ENCODE measurements at regions not wholly inside any gene's neighbourhood (a gene's known extent, or its start where the extent isn't known, plus 50 kb on each side); places are given as distances from the start of the nearest gene placed in this dataset.

GRCh38 chr5:52673495-52673894, 114.2 kb upstream of the ITGA1 start:
- no peak for DNase-seq (ENCODE audit: low spot score)

- DNase-seq (ENCODE audit: low spot score): peak; percentile 27
Measured at GRCh38 chr5:52674815-52675545, 112.7 kb upstream of the ITGA1 start.

DNA sequence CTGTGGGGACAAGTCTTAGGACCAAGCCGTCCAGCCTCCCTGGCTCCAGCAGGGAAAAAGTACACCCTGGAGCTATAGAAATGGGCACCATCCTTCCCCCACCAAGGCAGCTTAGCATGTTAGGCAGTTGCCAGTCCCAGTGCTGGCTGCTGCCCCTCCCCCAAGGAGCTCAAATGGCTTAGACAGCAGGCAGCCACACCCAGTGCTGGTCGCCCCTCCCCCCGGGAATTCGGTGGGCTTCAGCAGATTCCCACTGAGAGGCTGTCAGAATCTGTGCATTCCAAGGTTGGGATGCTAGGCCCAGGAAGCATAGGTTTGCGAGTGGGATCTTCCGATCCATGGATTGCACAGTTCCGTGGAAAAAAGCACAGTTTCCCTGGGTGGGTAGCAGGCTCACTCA, 105.2 kb upstream of the ITGA1 start:
- DNase-seq (ENCODE audit: low spot score): no peak

DNA sequence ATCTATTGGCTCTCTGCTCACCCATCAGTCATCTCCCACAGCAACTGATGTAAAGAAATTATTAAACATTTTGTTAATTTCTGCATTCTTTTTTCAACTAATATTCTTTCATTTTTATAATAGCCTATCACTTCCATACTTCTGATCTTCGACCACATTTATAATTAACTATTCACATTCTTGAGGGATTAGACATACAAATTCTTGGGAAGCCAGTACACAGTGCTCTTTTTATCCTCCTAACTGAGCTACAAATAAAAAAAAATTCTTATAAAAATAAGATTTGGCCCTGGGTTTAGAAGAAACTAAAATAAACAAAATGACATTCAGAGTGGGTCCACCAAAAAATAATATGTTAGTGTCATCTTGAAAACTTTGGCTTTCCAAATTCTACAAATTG, 103.7 kb upstream of the ITGA1 start:
- DNase-seq (ENCODE audit: low spot score): no peak

DNA sequence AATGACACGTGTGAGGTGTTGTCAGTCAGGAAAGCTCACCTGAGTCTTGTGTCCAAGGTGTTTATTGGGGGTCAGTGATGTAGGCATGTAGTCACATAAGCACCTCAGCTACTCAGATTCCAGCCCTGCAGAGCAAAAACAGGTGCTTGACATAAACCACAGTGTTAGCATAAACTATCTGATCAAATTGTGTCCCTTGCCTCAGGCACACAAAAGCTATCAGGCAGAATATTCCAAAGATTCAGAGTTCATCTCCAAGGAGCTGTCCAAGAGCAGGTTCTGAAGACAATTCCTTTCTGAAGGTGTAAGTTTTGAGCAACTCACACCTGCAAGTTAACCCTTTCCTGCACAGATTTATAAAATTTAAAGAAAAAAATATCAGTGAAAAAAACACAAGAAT, 102.2 kb upstream of the ITGA1 start:
- no peak for DNase-seq (ENCODE audit: low spot score)

DNA sequence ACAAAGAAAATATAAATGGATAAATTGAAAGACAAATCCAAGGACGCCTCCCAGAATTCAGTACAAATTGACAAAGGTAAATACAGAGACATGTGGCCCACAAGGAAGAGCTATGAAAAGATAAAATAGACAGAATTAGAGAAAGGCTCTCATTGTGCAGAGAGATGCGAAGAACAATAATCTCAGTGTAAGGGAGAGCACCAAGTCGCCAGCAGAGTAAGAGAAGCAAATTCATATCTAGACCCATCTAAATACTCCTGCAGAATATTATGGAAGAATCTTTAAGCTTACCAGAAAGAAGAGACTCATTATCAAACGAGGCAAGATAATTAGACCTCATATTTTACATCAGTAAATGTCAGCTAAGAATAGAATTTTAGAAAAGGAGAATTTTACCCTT, 101.7 kb upstream of the ITGA1 start:
- no peak for DNase-seq (ENCODE audit: low spot score)

DNA sequence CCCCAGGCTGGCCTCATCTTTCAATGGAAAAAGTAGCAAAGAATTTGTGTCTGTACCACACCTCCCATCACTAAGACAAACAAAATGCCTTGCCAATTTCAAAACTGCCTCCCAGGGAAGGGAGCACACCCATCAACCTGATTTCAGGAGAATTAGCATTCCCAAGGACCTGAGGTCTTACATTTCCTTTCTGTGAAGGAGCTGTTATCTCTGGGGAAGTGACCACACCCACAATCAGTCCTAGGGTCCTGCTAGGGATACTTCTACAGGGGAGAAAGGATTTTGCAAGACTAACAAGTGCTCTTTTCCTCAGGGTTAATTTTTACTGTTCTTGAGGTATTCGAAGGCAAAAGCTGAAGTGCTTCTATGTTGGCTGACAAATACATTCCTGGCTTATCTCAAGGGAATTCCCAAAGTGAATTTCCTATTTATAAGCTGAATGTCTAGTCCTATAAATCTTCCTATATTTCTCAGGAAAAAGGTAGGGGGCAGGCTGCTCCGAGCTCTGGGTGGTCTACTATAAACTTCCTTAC, 97.4 kb upstream of the ITGA1 start:
- DNase-seq (ENCODE audit: low spot score): peak; percentile 54

DNA sequence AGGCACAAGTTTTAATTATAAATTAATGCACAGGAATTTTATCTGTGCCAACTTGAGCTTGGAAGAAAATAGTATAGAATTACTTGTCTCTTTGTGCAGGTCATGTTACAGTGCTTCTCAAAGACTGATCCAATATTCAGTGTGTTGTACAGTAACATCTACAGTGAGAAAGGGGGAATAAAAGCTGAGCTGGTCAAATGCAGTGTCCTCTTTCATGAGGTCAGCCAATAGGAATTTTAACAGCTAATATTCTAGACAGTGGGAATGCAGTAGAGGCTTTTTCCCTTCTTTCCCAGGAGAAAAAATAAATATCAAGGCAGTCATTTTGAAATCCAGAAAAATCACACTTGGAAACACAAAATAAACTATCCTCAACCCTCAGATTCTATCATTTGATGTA, 95.7 kb upstream of the ITGA1 start:
- DNase-seq (ENCODE audit: low spot score): peak; percentile 74

- DNase-seq (ENCODE audit: low spot score): no peak
Measured at GRCh38 chr5:52692606-52693005, 95.1 kb upstream of the ITGA1 start.

DNA sequence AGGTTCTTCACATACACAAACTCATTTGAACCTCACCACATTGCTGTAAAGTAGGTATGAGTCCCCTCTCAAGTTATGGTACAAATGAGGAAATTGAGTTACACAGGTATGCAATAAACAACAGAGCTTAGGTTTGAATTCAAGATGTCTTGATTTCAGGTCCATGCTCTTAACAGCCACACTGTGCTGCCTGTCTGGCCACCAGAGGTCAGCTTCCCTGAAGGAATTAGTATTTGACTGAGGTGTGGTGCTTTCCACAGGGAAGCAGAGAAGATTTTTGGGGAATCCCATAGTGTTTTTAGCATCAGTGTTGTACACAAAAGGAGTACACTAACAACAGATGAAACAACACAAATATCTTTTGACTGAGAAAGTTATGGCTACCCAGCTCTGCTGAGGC, 94.4 kb upstream of the ITGA1 start:
- peak; percentile 29 for DNase-seq (ENCODE audit: low spot score)

DNA sequence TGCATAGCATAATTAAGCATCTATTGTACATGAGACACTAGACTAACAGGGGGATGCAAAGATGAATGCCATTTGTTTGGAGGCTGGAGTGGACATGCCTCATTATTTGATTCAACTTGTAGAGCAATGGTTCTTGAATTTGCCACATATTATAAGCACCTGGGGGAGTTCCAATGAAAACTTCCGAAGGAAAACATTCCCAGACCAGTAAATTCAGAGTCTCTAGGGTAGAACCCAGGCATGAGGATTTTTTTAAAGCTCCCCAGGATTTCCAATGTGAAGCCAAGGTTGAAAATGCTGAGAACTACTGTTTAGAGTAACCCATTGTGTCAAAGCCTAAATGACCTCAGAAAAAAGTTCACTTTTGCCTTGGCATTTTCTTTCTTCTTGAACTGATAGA, 93.9 kb upstream of the ITGA1 start:
- DNase-seq (ENCODE audit: low spot score): no peak

DNA sequence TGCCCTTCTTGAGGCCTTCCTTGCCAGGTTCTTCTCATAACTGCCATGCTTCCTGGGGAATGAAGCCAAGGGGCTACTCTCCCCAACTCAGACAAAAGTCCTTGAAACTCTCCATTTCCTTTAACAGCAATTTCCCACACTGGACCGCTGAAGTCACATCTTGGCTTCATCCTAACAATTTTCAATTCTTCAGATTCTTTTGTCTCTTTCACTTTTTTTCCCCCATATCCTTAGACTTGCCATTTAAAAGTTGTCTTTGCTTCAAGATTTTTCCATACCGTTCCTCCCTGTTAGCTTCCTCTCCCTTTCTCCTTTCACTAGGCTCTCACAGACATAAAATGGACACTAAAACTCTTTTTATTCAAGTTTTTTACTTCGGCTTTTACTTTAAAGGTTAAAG, 93.1 kb upstream of the ITGA1 start:
- peak; percentile 36 for DNase-seq (ENCODE audit: low spot score)

DNA sequence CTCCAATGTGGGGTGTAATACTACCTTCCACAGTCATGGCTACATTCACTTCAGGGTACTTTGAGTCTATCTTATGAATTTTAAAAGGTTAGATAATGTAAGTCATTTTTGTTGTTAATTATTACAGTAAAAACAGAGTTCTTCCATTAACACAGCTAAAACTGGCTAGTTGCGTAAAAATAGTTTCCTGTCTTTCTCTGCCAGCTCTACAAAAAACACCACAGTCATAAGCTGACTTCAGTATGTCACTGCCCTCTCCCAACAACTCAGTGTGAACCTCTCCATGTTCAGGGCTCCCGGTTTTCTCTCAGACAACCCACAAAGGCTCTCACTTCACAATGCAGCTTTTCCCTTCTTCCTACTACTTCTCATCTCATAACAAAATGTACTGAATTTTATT, 84.8 kb upstream of the ITGA1 start:
- DNase-seq (ENCODE audit: low spot score): no peak

GRCh38 chr5:52703321-52703720, 84.4 kb upstream of the ITGA1 start:
- no peak for DNase-seq (ENCODE audit: low spot score)

GRCh38 chr5:52705720-52706119, 82.0 kb upstream of the ITGA1 start:
- no peak for DNase-seq (ENCODE audit: low spot score)

DNA sequence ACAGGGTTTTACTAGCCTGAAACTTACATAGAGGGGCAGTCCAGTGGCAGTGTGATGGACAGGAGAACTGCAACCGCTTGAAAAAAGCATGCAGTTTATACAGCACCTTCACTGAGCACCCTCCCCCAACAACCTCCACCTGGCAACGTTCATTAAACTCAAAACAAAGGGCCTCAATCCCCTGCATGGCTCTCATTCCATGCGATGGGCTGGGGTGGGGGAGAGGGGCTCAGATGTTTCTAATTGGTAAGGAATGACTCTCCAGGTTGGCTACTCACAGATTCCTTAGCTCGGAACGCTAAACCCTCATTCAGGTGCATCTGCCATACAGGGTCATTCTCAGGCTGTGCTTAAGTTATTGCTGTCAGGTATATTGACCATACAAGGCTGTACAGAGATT, 80.9 kb upstream of the ITGA1 start:
- no peak for DNase-seq (ENCODE audit: low spot score)

DNA sequence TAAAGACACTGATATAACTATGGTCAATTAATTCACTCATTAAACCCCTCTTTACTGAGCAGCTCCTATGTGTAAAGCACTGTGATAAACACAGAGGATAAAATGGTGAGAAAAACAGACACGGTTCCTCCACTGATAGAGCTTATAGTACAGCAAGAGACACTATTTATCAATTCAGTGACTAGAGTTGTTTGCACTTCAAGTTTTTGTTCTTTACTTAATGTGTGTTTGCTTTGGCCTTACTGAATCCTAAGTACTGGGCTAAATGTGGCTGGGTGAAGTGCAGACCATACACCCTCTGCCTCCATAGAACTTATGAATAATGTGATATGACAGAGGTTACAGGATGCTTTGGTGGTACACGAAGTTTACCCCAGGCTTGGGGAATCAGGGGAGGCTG, 80.1 kb upstream of the ITGA1 start:
- no peak for DNase-seq (ENCODE audit: low spot score)

GRCh38 chr5:52708463-52708862, 79.3 kb upstream of the ITGA1 start:
- DNase-seq (ENCODE audit: low spot score): no peak

GRCh38 chr5:52709167-52709925, 78.4 kb upstream of the ITGA1 start:
- no peak for DNase-seq (ENCODE audit: low spot score)

DNA sequence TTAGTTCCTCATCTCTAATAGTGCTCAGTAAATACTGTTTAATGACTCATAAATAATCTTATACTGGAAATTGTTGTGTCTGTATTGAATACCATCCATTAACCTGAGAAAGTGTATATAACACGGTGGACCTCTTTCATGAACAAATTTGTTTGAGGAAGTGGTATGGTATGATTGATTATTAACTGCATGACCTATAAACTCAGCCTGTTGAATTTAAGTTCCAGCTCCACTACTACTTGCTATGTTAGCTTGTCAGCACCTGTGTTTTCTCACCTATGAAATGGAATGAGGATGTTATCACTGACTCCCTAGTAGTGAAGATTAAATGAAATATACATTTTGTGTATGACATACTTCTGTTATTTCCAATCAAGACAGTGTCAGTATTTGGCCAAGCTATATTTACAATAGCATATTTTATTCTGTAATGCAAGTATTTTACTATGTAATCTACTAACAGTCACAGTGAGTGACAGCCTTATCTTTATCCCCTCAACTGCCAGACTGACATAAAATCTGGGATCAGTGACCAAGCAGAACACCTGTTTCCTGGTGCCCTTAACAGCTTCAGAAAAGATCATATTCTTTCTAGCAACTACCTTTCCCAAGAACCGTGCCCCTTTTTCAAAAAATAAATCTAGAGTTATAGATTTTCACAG, 77.3 kb upstream of the ITGA1 start:
- no peak for DNase-seq (ENCODE audit: low spot score)

DNA sequence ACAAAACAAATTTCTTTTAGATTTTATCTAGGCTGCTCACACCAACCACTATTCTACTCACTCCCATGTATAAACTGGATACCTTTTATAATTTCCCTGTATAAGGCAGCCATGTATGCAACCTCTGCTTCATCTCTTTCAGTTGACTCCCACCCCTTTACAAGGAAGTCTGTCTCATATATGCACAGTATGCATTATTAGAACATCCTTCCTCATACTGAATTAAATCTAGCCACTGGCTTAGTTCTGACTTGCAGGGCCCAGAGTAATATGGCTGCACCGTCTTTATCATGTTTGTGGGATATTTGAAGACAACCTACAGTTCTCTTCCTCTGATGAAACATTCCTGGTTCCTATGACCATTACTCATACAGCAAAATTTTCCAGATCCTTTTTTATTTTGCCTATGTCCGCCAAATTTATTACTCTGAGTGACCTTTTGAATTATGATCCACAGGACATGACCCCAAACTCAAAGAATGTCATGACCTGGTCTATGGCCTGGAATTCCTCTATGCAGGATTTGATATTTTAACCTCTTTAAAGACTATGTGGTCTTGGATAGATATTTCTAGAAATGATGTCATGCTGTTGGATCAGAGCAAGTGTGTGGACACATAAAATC, 76.6 kb upstream of the ITGA1 start:
- peak; percentile 74 for DNase-seq (ENCODE audit: low spot score)

GRCh38 chr5:52712354-52712753, 75.4 kb upstream of the ITGA1 start:
- no peak for DNase-seq (ENCODE audit: low spot score)

All from umbilical cord (tissue), 1 donor.